HG02884 (cell line): ENCODE measurements at regions not wholly inside any gene's neighbourhood (a gene's known extent, or its start where the extent isn't known, plus 50 kb on each side); places are given as distances from the start of the nearest gene placed in this dataset.

Experiments used
- ATAC-seq: cut with Tn5 transposase; IDR thresholded peaks from one replicate; pipeline ENCODE4 v1.9.1; 2021; ENCODE audit warnings: mild to moderate bottlenecking, moderate library complexity; ENCODE audit not compliant: unreplicated experiment

- no peak for ATAC-seq
Measured at GRCh38 chr4:15364183-15364582, 63.6 kb upstream of the C1QTNF7 start.

GRCh38 chr4:15365641-15366040 lies 62.2 kb upstream of the C1QTNF7 start:
- no peak for ATAC-seq

- ATAC-seq: no peak
Measured at GRCh38 chr4:15366721-15367120, 61.1 kb upstream of the C1QTNF7 start.

- ATAC-seq: no peak
Measured at GRCh38 chr4:15368856-15369255, 59.0 kb upstream of the C1QTNF7 start.

- no peak for ATAC-seq
Measured at GRCh38 chr4:15370296-15370695, 57.5 kb upstream of the C1QTNF7 start.

GRCh38 chr4:15373363-15373762 lies 54.5 kb upstream of the C1QTNF7 start:
- ATAC-seq: no peak

- no peak for ATAC-seq
Measured at GRCh38 chr4:15374656-15375055, 53.2 kb upstream of the C1QTNF7 start.

- ATAC-seq: no peak
Measured at GRCh38 chr4:15375667-15376066, 52.2 kb upstream of the C1QTNF7 start.

GRCh38 chr4:15376145-15376544 lies 51.7 kb upstream of the C1QTNF7 start:
- ATAC-seq: no peak

GRCh38 chr4:15376594-15376993 lies 51.2 kb upstream of the C1QTNF7 start:
- no peak for ATAC-seq
